ENCODE measurements at regions not wholly inside any gene's neighbourhood (a gene's known extent, or its start where the extent isn't known, plus 50 kb on each side); places are given as distances from the start of the nearest gene placed in this dataset.

DNA sequence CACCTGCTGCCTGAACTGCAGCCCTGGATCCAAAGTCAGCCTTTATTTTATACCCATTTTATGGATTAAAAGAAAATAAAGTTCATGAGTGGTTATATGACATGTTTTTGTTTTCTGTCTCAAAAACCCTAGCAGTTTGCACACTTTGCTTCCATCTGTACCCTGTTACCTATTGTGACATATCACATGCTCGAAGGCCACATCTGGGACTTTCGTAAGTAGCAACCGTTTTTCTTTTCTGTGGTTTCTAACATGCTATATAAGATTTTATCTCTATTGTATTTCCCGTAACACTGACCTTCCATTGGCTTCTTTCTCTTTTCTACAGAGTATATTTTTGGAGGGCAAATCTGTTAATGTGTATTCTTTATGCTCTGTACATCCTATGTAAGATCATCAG is 1007.2 kb downstream of the PCDH9 start:
- no peaks in the 10 kb centered on the region for H3K36me3 ChIP-seq (ENCODE audit: insufficient read depth in 1 of 2, low read depth in 1 of 2)
- WGBS, 3 donors, result 78 to 92% (median 91%) methylated on average over 4 of the region's 4 CpGs
- intact Hi-C loops (cut with DNase I), result no loop called here
- TF ChIP-seq, protein P1, sequence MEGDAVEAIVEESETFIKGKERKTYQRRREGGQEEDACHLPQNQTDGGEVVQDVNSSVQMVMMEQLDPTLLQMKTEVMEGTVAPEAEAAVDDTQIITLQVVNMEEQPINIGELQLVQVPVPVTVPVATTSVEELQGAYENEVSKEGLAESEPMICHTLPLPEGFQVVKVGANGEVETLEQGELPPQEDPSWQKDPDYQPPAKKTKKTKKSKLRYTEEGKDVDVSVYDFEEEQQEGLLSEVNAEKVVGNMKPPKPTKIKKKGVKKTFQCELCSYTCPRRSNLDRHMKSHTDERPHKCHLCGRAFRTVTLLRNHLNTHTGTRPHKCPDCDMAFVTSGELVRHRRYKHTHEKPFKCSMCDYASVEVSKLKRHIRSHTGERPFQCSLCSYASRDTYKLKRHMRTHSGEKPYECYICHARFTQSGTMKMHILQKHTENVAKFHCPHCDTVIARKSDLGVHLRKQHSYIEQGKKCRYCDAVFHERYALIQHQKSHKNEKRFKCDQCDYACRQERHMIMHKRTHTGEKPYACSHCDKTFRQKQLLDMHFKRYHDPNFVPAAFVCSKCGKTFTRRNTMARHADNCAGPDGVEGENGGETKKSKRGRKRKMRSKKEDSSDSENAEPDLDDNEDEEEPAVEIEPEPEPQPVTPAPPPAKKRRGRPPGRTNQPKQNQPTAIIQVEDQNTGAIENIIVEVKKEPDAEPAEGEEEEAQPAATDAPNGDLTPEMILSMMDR (IDR thresholded peaks at IDR 0.05), result no peak
- ATAC-seq (no peak), DNase-seq (no peak)
- no peaks in the 10 kb centered on the region for H3K27me3 ChIP-seq (ENCODE audit: insufficient read depth in 3 of 3, low read length in 2 of 3)
- no peaks in the 10 kb centered on the region for H3K4me1 ChIP-seq
- no peak overlapping the region for H3K27ac ChIP-seq
- no peak overlapping the region for H3K4me3 ChIP-seq
- no peaks in the 10 kb centered on the region for H3K9me3 ChIP-seq

DNA sequence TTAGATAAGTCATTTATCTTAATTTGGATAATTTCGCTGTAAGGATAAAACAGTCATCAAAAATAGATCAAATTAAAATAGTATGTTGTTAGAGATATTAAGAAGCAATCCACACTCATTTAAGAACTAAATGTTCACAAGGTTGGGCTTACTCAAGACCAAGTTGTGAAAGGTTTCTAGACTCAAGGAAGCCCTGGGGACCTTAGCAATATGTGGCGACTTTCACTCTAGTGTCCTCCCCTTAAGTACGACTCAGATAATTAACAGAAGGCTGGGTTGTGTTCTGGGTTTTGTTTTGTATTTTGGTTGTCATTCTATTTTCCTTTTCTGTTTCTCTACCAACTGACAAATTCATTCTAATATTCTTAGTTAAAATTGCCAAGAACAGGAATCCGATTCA is 1008.0 kb downstream of the PCDH9 start:
- TF ChIP-seq, protein P1 (IDR thresholded peaks at IDR 0.05), result no peak
- WGBS, 3 donors, result 82 to 91% (median 90%) methylated on average over 4 of the region's 4 CpGs
- Histone ChIP-seq H3K9me3 (no peaks in the 10 kb centered on the region), H3K36me3 (ENCODE audit: insufficient read depth in 1 of 2, low read depth in 1 of 2) (no peaks in the 10 kb centered on the region), H3K4me3 (no peak overlapping the region), H3K27ac (no peak overlapping the region), H3K27me3 (ENCODE audit: insufficient read depth in 3 of 3, low read length in 2 of 3) (no peaks in the 10 kb centered on the region), H3K4me1 (no peaks in the 10 kb centered on the region)
- DNase-seq, result no peak
- ATAC-seq, result no peak
- intact Hi-C loops (cut with DNase I), result no loop called here

DNA sequence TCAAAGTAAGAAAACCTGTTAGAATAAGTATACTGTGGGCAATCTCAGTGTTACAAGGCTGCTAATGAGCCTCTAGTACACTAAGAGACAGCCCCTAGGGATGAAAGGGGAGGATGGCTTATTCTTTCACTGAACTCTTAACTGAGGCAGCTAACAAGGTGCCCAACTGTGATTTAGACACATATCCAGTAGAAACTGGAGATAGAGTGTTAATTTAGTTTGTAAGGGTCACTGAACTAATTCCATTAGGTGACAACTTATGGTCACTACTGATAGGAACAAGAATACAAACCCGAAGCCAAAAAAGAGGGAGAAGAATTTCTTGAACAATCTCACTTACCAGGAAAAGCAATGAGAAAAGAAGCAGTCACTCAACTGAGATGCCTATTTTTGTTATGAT is 1010.6 kb downstream of the PCDH9 start:
- no peak for DNase-seq
- Histone ChIP-seq H3K36me3 (ENCODE audit: insufficient read depth in 1 of 2, low read depth in 1 of 2) (no peaks in the 10 kb centered on the region), H3K27me3 (ENCODE audit: insufficient read depth in 3 of 3, low read length in 2 of 3) (no peaks in the 10 kb centered on the region), H3K9me3 (no peaks in the 10 kb centered on the region), H3K4me1 (no peaks in the 10 kb centered on the region), H3K4me3 (no peak overlapping the region), H3K27ac (no peak overlapping the region)
- no peak for ATAC-seq
- 59 to 71% (median 63%) methylated on average over 1 of the region's 1 CpG for WGBS, 3 donors
- intact Hi-C loops (cut with DNase I), result no loop called here
- TF ChIP-seq, protein P1 (IDR thresholded peaks at IDR 0.05), result no peak

DNA sequence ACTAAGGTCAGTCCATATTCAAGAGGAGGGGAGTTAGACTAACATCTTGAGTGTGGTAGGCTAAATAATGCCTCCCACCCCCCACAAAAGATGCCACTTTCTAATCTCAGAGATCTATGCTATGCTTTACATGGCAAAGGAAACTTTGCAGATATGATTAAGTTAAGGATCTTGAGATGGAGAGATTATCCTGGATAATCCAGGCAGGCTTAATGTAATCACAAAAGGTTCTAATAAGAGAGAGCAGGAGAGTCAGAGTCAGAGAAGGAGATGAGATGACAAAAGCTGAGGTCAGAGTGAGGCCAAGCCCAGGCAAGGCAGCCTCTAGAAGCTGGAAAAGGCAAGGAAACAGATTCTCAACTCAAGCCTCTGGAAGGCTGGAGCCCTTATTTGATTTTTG is 1011.6 kb downstream of the PCDH9 start:
- Histone ChIP-seq H3K4me1 (no peaks in the 10 kb centered on the region), H3K36me3 (ENCODE audit: insufficient read depth in 1 of 2, low read depth in 1 of 2) (no peaks in the 10 kb centered on the region), H3K27me3 (ENCODE audit: insufficient read depth in 3 of 3, low read length in 2 of 3) (no peaks in the 10 kb centered on the region), H3K9me3 (no peaks in the 10 kb centered on the region), H3K27ac (no peak overlapping the region), H3K4me3 (no peak overlapping the region)
- ATAC-seq, result no peak
- no peak for DNase-seq
- intact Hi-C loops (cut with DNase I), result no loop called here
- TF ChIP-seq, protein P1 (IDR thresholded peaks at IDR 0.05), result no peak

DNA sequence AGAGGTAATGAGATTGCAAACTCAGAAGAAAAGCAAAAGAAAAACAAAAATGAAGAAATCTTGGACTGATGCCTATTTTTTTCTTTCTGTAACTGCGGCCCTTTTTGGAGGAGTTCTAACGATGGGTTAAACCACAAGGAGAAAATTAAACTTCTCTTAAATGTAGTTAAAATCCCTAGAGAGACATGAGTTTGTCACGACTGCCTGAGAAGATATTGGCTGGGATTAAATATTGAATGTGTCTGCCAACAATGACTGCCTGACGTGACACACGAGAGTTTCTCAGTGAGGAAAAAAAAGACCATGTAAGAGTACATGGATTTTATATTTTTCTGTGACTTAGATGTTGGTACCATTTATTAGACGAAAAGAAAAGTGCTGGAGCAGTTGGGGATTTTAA is 1013.4 kb downstream of the PCDH9 start:
- no peak for ATAC-seq
- TF ChIP-seq, protein P1 (IDR thresholded peaks at IDR 0.05), result no peak
- Histone ChIP-seq H3K36me3 (ENCODE audit: insufficient read depth in 1 of 2, low read depth in 1 of 2) (no peaks in the 10 kb centered on the region), H3K4me1 (no peaks in the 10 kb centered on the region), H3K27ac (no peak overlapping the region), H3K27me3 (ENCODE audit: insufficient read depth in 3 of 3, low read length in 2 of 3) (no peaks in the 10 kb centered on the region), H3K4me3 (no peak overlapping the region), H3K9me3 (no peaks in the 10 kb centered on the region)
- WGBS, 3 donors, result 14 to 19% (median 14%) methylated on average over 6 of the region's 6 CpGs
- intact Hi-C loops (cut with DNase I), result no loop called here
- DNase-seq, result no peak

All from psoas muscle (tissue), 7 donors.